ENCODE measurements at regions not wholly inside any gene's neighbourhood (a gene's known extent, or its start where the extent isn't known, plus 50 kb on each side); places are given as distances from the start of the nearest gene placed in this dataset.

GRCh38 chr19:28642787-28643683 lies 569.9 kb downstream of the UQCRFS1 start:
- TF ChIP-seq ZNF530 (tag by site-specific recombination; IDR thresholded peaks at IDR 0.05; ENCODE audit: low read depth) (no peak), ZEB2 (tag by site-specific recombination; IDR thresholded peaks at IDR 0.05) (no peak), PRDM2 (tag by site-specific recombination; IDR thresholded peaks at IDR 0.05; ENCODE audit: borderline replicate concordance) (no peak), ZNF335 (tag by site-specific recombination; conservative IDR thresholded peaks at IDR 0.05) (no peak), ZNF488 (tag by site-specific recombination; IDR thresholded peaks at IDR 0.05) (no peak), ZNF169 (tag by site-specific recombination; IDR thresholded peaks at IDR 0.05) (no peak), ZSCAN30 (tag by site-specific recombination; IDR thresholded peaks at IDR 0.05) (no peak)
